ENCODE measurements at regions not wholly inside any gene's neighbourhood (a gene's known extent, or its start where the extent isn't known, plus 50 kb on each side); places are given as distances from the start of the nearest gene placed in this dataset.

- in situ Hi-C loops (cut with MboI) (no loop called here), intact Hi-C loops (cut with micrococcal nuclease) (no loop called here)
- 7% methylated on average over 8 of the region's 8 CpGs for WGBS (ENCODE audit: insufficient coverage, low coverage, missing lambda C conversion rate)
- BruUV-seq (replicated peaks), result TSS peak; percentile 90
- no peaks in the 10 kb centered on the region for H3K27me3 ChIP-seq (ENCODE audit: control insufficient read depth in 2 of 2, insufficient read depth in 2 of 2, low read length in 2 of 2)
- peak; percentile 7 to 48 (median 28) for DNase-seq (ENCODE audit: extremely low read depth in 1 of 4, low spot score in 3 of 4)
- POLR2A ChIA-PET, result no interaction called here
- no peaks in the 10 kb centered on the region for H3K9me1 ChIP-seq (ENCODE audit: control insufficient read depth, insufficient read depth, low read length)
- no peaks in the 10 kb centered on the region for H3K79me2 ChIP-seq (ENCODE audit: control insufficient read depth, insufficient read depth, low read length)
- peak; percentile 65 for FAIRE-seq
- H3K9me3 ChIP-seq (replicated peaks; ENCODE audit: control insufficient read depth, insufficient read depth, low read depth, low read length), result no peaks in the 10 kb centered on the region
- H3K36me3 ChIP-seq (ENCODE audit: control insufficient read depth, insufficient read depth, low read length), result no peaks in the 10 kb centered on the region
- H4K20me1 ChIP-seq (replicated peaks; ENCODE audit: control insufficient read depth, insufficient read depth, low read length), result no peaks in the 10 kb centered on the region
- peak; percentile 91 for ATAC-seq
- CTCF ChIA-PET (ENCODE audit: low intra/inter-chr PET ratio), result no interaction called here
- peak overlapping the region; percentile 24; the same call in 1 of the 2 replicates for H3K4me3 ChIP-seq
- H3K9ac ChIP-seq (ENCODE audit: insufficient read depth in 1 of 2, low read depth in 2 of 2, low read length in 2 of 2), result peak overlapping the region in 1 of 2 experiments; percentile 58; a peak in 2 of 4 replicates
- H3K4me2 ChIP-seq (ENCODE audit: insufficient read depth, low read length), result peak overlapping the region; percentile 35
- peak overlapping the region; percentile 80 for H2AFZ ChIP-seq (ENCODE audit: low read depth, low read length)
- peak overlapping the region; percentile 92 for H3K27ac ChIP-seq (ENCODE audit: extremely low read depth, low read depth, low read length)
- no peaks in the 10 kb centered on the region for H3K4me1 ChIP-seq (replicated peaks in 1 of 2; ENCODE audit: control insufficient read depth in 2 of 2, insufficient read depth in 2 of 2, low read length in 2 of 2)
- peak; percentile 36; the same call in 1 of the 2 replicates for TF ChIP-seq CC2D1A (IDR thresholded peaks at IDR 0.05)
- TF ChIP-seq CBFA2T3 (IDR thresholded peaks at IDR 0.05), result peak; percentile 44; the same call in 1 of the 2 replicates
- TF ChIP-seq ZNF134 (CRISPR knock-in tag; conservative IDR thresholded peaks at IDR 0.05), result no peak
- TF ChIP-seq, protein P1, sequence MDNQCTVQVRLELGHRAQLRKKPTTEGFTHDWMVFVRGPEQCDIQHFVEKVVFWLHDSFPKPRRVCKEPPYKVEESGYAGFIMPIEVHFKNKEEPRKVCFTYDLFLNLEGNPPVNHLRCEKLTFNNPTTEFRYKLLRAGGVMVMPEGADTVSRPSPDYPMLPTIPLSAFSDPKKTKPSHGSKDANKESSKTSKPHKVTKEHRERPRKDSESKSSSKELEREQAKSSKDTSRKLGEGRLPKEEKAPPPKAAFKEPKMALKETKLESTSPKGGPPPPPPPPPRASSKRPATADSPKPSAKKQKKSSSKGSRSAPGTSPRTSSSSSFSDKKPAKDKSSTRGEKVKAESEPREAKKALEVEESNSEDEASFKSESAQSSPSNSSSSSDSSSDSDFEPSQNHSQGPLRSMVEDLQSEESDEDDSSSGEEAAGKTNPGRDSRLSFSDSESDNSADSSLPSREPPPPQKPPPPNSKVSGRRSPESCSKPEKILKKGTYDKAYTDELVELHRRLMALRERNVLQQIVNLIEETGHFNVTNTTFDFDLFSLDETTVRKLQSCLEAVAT (IDR thresholded peaks at IDR 0.05), result no peak
- TF ChIP-seq ZNF197 (CRISPR knock-in tag; IDR thresholded peaks at IDR 0.05; ENCODE audit: low read depth), result no peak
- TF ChIP-seq EZH2 (IDR thresholded peaks at IDR 0.05; ENCODE audit: borderline replicate concordance, low read depth, low read length), result no peak
- TF ChIP-seq, protein P2, sequence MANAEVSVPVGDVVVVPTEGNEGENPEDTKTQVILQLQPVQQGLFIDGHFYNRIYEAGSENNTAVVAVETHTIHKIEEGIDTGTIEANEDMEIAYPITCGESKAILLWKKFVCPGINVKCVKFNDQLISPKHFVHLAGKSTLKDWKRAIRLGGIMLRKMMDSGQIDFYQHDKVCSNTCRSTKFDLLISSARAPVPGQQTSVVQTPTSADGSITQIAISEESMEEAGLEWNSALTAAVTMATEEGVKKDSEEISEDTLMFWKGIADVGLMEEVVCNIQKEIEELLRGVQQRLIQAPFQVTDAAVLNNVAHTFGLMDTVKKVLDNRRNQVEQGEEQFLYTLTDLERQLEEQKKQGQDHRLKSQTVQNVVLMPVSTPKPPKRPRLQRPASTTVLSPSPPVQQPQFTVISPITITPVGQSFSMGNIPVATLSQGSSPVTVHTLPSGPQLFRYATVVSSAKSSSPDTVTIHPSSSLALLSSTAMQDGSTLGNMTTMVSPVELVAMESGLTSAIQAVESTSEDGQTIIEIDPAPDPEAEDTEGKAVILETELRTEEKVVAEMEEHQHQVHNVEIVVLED (CRISPR knock-in tag; IDR thresholded peaks at IDR 0.05), result no peak
- no peak for TF ChIP-seq SMARCE1 (IDR thresholded peaks at IDR 0.05)
- TF ChIP-seq ARID1B (IDR thresholded peaks at IDR 0.05), result peak; percentile 34; the same call in 1 of the 2 replicates
- peak; percentile 63 for TF ChIP-seq NFE2 (IDR thresholded peaks at IDR 0.05; ENCODE audit: low read depth)
- TF ChIP-seq, protein P3, sequence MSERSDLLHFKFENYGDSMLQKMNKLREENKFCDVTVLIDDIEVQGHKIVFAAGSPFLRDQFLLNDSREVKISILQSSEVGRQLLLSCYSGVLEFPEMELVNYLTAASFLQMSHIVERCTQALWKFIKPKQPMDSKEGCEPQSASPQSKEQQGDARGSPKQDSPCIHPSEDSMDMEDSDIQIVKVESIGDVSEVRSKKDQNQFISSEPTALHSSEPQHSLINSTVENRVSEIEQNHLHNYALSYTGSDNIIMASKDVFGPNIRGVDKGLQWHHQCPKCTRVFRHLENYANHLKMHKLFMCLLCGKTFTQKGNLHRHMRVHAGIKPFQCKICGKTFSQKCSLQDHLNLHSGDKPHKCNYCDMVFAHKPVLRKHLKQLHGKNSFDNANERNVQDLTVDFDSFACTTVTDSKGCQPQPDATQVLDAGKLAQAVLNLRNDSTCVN (CRISPR knock-in tag; IDR thresholded peaks at IDR 0.05), result no peak
- TF ChIP-seq HNRNPLL (IDR thresholded peaks at IDR 0.05; ENCODE audit: low read depth, low read length, poor library complexity, severe bottlenecking), result no peak
- peak; percentile 20; the same call in 1 of the 2 replicates for TF ChIP-seq PHF8 (IDR thresholded peaks at IDR 0.05; ENCODE audit: borderline replicate concordance, low read length)
- peak; percentile 66 for TF ChIP-seq JUND (IDR thresholded peaks at IDR 0.05; ENCODE audit: borderline replicate concordance, low read depth, low read length)
- peak; percentile 78; the same call in 2 of the 3 replicates for TF ChIP-seq JUND (tag; IDR thresholded peaks at IDR 0.05; ENCODE audit: borderline replicate concordance, low read depth, low read length)
- peak; percentile 88 for TF ChIP-seq FOSL1 (tag; conservative IDR thresholded peaks at IDR 0.05)
- 0 out of 2 replicates have a peak, but pooled peaks have one; percentile 48 for TF ChIP-seq ATF7 (IDR thresholded peaks at IDR 0.05)
- peak; percentile 52; the same call in 1 of the 2 replicates for TF ChIP-seq TEAD4 (IDR thresholded peaks at IDR 0.05; ENCODE audit: low read length)
- no peak for TF ChIP-seq TEAD4 (CRISPR knock-in tag; IDR thresholded peaks at IDR 0.05; ENCODE audit: borderline replicate concordance)
- no peak for TF ChIP-seq CTBP1 (IDR thresholded peaks at IDR 0.05; ENCODE audit: borderline replicate concordance)
Measured at GRCh38 chrX:125757794-125758564, 408.1 kb downstream of the DCAF12L2 start.
